Neural progenitor cell (in vitro differentiated cells): ENCODE measurements at regions not wholly inside any gene's neighbourhood (a gene's known extent, or its start where the extent isn't known, plus 50 kb on each side); places are given as distances from the start of the nearest gene placed in this dataset.

Source experiments
- DNase-seq: peaks from one replicate; pipeline ENCODE4 v3.0.0-alpha.2; 2016; ENCODE audit warnings: low spot score
- H2AFZ ChIP-seq: fragments of 200-600 bp; sonication (generic); replicated peaks from 2 replicates; pipeline ENCODE4 v1.6.1; 2016; ENCODE audit warnings: antibody characterized with exemption
- H3F3A ChIP-seq: fragments of 200-600 bp; sonication (generic); 2 replicates; pipeline ENCODE4 v1.6.1; 2016; ENCODE audit warnings: antibody characterized with exemption, low read depth
- H3K27ac ChIP-seq: fragments of 200-600 bp; sonication (generic); 2 replicates; pipeline ENCODE4 v1.5.1; 2016; ENCODE audit warnings: mild to moderate bottlenecking
- H3K27me3 ChIP-seq: fragments of 200-600 bp; sonication (generic); 2 replicates; pipeline ENCODE4 v1.6.1; 2016; ENCODE audit warnings: mild to moderate bottlenecking, moderate library complexity
- H3K36me3 ChIP-seq: fragments of 200-600 bp; sonication (generic); 2 replicates; pipeline ENCODE4 v1.5.1; 2016
- H3K4me1 ChIP-seq: fragments of 200-600 bp; sonication (generic); 2 replicates; pipeline ENCODE4 v1.6.1; 2016; ENCODE audit warnings: mixed run types
- H3K4me2 ChIP-seq: fragments of 200-600 bp; sonication (generic); 2 replicates; pipeline ENCODE4 v1.6.1; 2016
- H3K4me3 ChIP-seq: fragments of 200-600 bp; sonication (generic); 2 replicates; pipeline ENCODE4 v1.5.1; 2016
- H3K79me2 ChIP-seq: fragments of 200-600 bp; sonication (generic); 2 replicates; pipeline ENCODE4 v1.6.1; 2016; ENCODE audit warnings: low read depth
- H3K9ac ChIP-seq: fragments of 200-600 bp; sonication (generic); 2 replicates; pipeline ENCODE4 v1.6.1; 2016
- H3K9me3 ChIP-seq: fragments of 200-600 bp; sonication (generic); 2 replicates; pipeline ENCODE4 v1.5.1; 2016; ENCODE audit warnings: low read depth
- H4K20me1 ChIP-seq: fragments of 200-600 bp; sonication (generic); 2 replicates; pipeline ENCODE4 v1.6.1; 2016; ENCODE audit warnings: low read depth
- H3K27ac Mint-ChIP-seq: 3 replicates; pipeline ENCODE4 v1.8.0; 2021; ENCODE audit warnings: mixed read lengths
- H3K27me3 Mint-ChIP-seq: 2 replicates; pipeline ENCODE4 v1.8.0; 2022; ENCODE audit warnings: low read depth, mild to moderate bottlenecking, inconsistent platforms, moderate library complexity, mixed read lengths; ENCODE audit not compliant: insufficient read depth
- H3K36me3 Mint-ChIP-seq: 3 replicates; pipeline ENCODE4 v1.8.0; 2021; ENCODE audit warnings: mixed read lengths
- H3K4me1 Mint-ChIP-seq: 3 replicates; pipeline ENCODE4 v1.8.0; 2021; ENCODE audit warnings: mixed read lengths
- H3K4me3 Mint-ChIP-seq: 3 replicates; pipeline ENCODE4 v1.8.0; 2021; ENCODE audit warnings: mild to moderate bottlenecking, moderate library complexity, mixed read lengths
- H3K9me3 Mint-ChIP-seq: 3 replicates; pipeline ENCODE4 v1.8.0; 2020; ENCODE audit warnings: mixed read lengths
- EZH2 ChIP-seq: fragments of 200-600 bp; sonication (generic); IDR thresholded peaks from 2 replicates; pipeline ENCODE4 v1.6.1; 2017; ENCODE audit warnings: antibody characterized with exemption, mild to moderate bottlenecking, moderate library complexity
- EZH2phosphoT487 ChIP-seq: fragments of 200-600 bp; sonication (generic); IDR thresholded peaks from 2 replicates; pipeline ENCODE4 v1.6.1; 2017; ENCODE audit warnings: antibody characterized with exemption
- TF ChIP-seq, protein P1 (sequence below): fragments of 200-600 bp; sonication (generic); IDR thresholded peaks from 2 replicates; pipeline ENCODE4 v1.5.1; 2017; ENCODE audit warnings: antibody characterized with exemption, mild to moderate bottlenecking

DNA sequence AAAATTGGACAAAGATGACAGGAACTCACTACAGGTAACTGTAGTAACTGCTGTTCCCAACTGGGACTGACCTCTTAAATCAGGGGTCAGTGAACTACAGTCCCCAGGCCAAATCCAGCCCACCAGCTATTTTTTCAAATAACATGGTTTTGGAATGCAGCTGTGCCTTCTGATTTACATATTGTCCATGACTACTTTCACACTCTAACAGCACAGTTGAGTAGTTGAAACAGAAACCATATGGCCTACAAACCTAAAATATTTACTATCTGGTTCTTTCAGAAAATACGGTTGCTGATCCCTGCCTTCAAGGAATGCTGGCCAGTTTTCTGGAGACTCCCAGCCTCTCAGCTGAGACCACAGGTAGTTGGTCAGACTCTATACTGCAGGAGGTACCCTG, 161.5 kb upstream of the PRNP start:
- Mint-ChIP-seq H3K27ac (no peak overlapping the region), H3K36me3 (no peaks in the 10 kb centered on the region), H3K27me3 (peaks cover 3% of the 10 kb centered on the region), H3K4me1 (no peaks in the 10 kb centered on the region), H3K4me3 (no peak overlapping the region), H3K9me3 (peaks cover 18% of the 10 kb centered on the region)
- no peaks in the 10 kb centered on the region for H4K20me1 ChIP-seq
- H3K9ac ChIP-seq, result no peak overlapping the region
- H3K36me3 ChIP-seq, result no peaks in the 10 kb centered on the region
- no peaks in the 10 kb centered on the region for H3K9me3 ChIP-seq
- no peaks in the 10 kb centered on the region for H3K79me2 ChIP-seq
- no peaks in the 10 kb centered on the region for H3K27me3 ChIP-seq
- TF ChIP-seq EZH2phosphoT487 (no peak), EZH2 (no peak)
- TF ChIP-seq, protein P1, sequence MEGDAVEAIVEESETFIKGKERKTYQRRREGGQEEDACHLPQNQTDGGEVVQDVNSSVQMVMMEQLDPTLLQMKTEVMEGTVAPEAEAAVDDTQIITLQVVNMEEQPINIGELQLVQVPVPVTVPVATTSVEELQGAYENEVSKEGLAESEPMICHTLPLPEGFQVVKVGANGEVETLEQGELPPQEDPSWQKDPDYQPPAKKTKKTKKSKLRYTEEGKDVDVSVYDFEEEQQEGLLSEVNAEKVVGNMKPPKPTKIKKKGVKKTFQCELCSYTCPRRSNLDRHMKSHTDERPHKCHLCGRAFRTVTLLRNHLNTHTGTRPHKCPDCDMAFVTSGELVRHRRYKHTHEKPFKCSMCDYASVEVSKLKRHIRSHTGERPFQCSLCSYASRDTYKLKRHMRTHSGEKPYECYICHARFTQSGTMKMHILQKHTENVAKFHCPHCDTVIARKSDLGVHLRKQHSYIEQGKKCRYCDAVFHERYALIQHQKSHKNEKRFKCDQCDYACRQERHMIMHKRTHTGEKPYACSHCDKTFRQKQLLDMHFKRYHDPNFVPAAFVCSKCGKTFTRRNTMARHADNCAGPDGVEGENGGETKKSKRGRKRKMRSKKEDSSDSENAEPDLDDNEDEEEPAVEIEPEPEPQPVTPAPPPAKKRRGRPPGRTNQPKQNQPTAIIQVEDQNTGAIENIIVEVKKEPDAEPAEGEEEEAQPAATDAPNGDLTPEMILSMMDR, result no peak
- no peaks in the 10 kb centered on the region for H3F3A ChIP-seq
- H3K27ac ChIP-seq, result no peak overlapping the region
- DNase-seq, result no peak
- H3K4me2 ChIP-seq, result no peak overlapping the region
- no peak overlapping the region for H2AFZ ChIP-seq
- H3K4me3 ChIP-seq, result no peak overlapping the region
- H3K4me1 ChIP-seq, result no peaks in the 10 kb centered on the region

DNA sequence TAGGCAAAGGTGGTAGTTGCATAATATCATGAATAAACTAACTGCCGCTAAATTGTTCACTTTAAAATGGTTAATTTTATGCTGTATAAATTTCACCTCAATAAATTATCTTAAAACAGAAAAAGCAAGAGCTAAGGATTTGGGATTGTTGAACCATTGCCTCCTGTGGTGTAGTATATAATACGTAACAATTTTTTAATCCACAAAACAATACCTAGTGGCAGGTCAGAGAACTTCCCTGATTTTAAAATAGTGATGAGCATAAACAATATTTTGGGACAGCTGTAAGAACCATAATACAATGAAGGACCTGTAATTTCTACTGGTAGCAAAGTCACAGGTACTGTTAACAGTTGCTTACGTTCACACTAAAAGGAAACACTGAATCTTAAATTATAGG, 161.9 kb upstream of the PRNP start:
- no peak overlapping the region for H2AFZ ChIP-seq
- H3K27ac Mint-ChIP-seq, result no peak overlapping the region
- TF ChIP-seq EZH2phosphoT487 (no peak), EZH2 (no peak)
- TF ChIP-seq, protein P1, result no peak
- H4K20me1 ChIP-seq, result no peaks in the 10 kb centered on the region
- no peaks in the 10 kb centered on the region for H3K36me3 Mint-ChIP-seq
- H3K4me3 ChIP-seq, result no peak overlapping the region
- H3K27ac ChIP-seq, result no peak overlapping the region
- H3K4me3 Mint-ChIP-seq, result no peak overlapping the region
- H3K4me1 ChIP-seq, result no peaks in the 10 kb centered on the region
- H3K9ac ChIP-seq, result no peak overlapping the region
- H3K36me3 ChIP-seq, result no peaks in the 10 kb centered on the region
- no peaks in the 10 kb centered on the region for H3K4me1 Mint-ChIP-seq
- H3K9me3 ChIP-seq, result no peaks in the 10 kb centered on the region
- peaks cover 3% of the 10 kb centered on the region for H3K27me3 Mint-ChIP-seq
- no peak for DNase-seq
- H3K79me2 ChIP-seq, result no peaks in the 10 kb centered on the region
- H3K27me3 ChIP-seq, result no peaks in the 10 kb centered on the region
- H3F3A ChIP-seq, result peaks cover under 1% of the 10 kb centered on the region
- no peak overlapping the region for H3K4me2 ChIP-seq
- peaks cover 16% of the 10 kb centered on the region for H3K9me3 Mint-ChIP-seq

DNA sequence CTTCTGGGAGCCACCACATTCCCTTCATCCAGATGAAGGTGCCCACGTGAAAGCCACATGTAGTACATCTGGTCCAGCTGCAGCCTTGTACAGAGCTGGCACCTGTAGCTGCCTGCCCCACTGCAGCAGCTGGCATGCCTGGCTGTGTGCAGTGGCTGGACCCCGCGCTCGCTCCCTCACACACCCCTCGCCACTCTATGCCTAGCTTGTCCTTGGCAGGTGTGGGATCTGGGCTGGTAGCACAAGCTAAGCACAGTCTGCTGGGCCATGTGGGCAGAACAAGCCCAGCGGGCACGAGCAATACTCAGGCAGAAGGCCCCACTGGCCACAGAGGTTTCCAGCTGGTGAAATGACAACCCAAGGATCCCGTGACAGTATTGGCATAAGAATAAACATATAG, 163.9 kb upstream of the PRNP start:
- Histone ChIP-seq H3K9ac (no peak overlapping the region), H3K36me3 (no peaks in the 10 kb centered on the region), H2AFZ (no peak overlapping the region), H3K27ac (no peak overlapping the region), H3F3A (peaks cover 4% of the 10 kb centered on the region), H3K4me1 (peaks cover 10% of the 10 kb centered on the region), H3K79me2 (no peaks in the 10 kb centered on the region), H3K27me3 (no peaks in the 10 kb centered on the region), H3K4me3 (no peak overlapping the region), H4K20me1 (no peaks in the 10 kb centered on the region), H3K4me2 (no peak overlapping the region), H3K9me3 (no peaks in the 10 kb centered on the region)
- no peak for DNase-seq
- H3K9me3 Mint-ChIP-seq, result peaks cover 4% of the 10 kb centered on the region
- peaks cover 1% of the 10 kb centered on the region for H3K4me1 Mint-ChIP-seq
- H3K36me3 Mint-ChIP-seq, result no peaks in the 10 kb centered on the region
- H3K27me3 Mint-ChIP-seq, result peaks cover 4% of the 10 kb centered on the region
- TF ChIP-seq EZH2 (no peak), EZH2phosphoT487 (no peak)
- TF ChIP-seq, protein P1, result no peak
- no peak overlapping the region for H3K27ac Mint-ChIP-seq
- H3K4me3 Mint-ChIP-seq, result no peak overlapping the region
